ENCODE measurements at regions not wholly inside any gene's neighbourhood (a gene's known extent, or its start where the extent isn't known, plus 50 kb on each side); places are given as distances from the start of the nearest gene placed in this dataset.
A peak's percentile ranks its signal among the peaks of the same experiment; 100 is the strongest.
"Not testable (repeated sequence)": the region's sequence is repeated elsewhere in the genome, so short reads cannot be mapped to it uniquely, and the experiment has no call there.

- peak; percentile 8 for DNase-seq (ENCODE audit: low read depth)
These were observed 501.0 kb upstream of the EDIL3 start for GRCh38 chr5:84885485-84886258.

GRCh38 chr5:84881737-84882136 is 497.1 kb upstream of the EDIL3 start:
- DNase-seq (ENCODE audit: low read depth): no peak

- DNase-seq (ENCODE audit: low read depth): no peak
These were observed 489.5 kb upstream of the EDIL3 start for GRCh38 chr5:84874196-84874595.

GRCh38 chr5:84872768-84873167 is 488.1 kb upstream of the EDIL3 start:
- no peak for DNase-seq (ENCODE audit: low read depth)

GRCh38 chr5:84870369-84870768 is 485.7 kb upstream of the EDIL3 start:
- DNase-seq (ENCODE audit: low read depth): no peak

GRCh38 chr5:84869675-84870074 is 485.0 kb upstream of the EDIL3 start:
- DNase-seq (ENCODE audit: low read depth): no peak

GRCh38 chr5:84863936-84864335 is 479.3 kb upstream of the EDIL3 start:
- DNase-seq (ENCODE audit: low read depth): not testable (repeated sequence)

- no peak for DNase-seq (ENCODE audit: low read depth)
These were observed 478.3 kb upstream of the EDIL3 start for GRCh38 chr5:84863020-84863419.

- DNase-seq (ENCODE audit: low read depth): no peak
These were observed 477.5 kb upstream of the EDIL3 start for GRCh38 chr5:84862132-84862531.

- DNase-seq (ENCODE audit: low read depth): no peak
These were observed 476.6 kb upstream of the EDIL3 start for GRCh38 chr5:84861306-84861705.

GRCh38 chr5:84859056-84859455 is 474.4 kb upstream of the EDIL3 start:
- DNase-seq (ENCODE audit: low read depth): no peak

- no peak for DNase-seq (ENCODE audit: low read depth)
These were observed 447.0 kb upstream of the EDIL3 start for GRCh38 chr5:84831701-84832100.

- DNase-seq (ENCODE audit: low read depth): no peak
These were observed 445.6 kb upstream of the EDIL3 start for GRCh38 chr5:84830265-84830664.

GRCh38 chr5:84825606-84826005 is 440.9 kb upstream of the EDIL3 start:
- DNase-seq (ENCODE audit: low read depth): peak; percentile 25

- no peak for DNase-seq (ENCODE audit: low read depth)
These were observed 437.2 kb upstream of the EDIL3 start for GRCh38 chr5:84821924-84822323.

GRCh38 chr5:84817953-84818352 is 433.3 kb upstream of the EDIL3 start:
- DNase-seq (ENCODE audit: low read depth): no peak

GRCh38 chr5:84816746-84817547 is 432.3 kb upstream of the EDIL3 start:
- DNase-seq (ENCODE audit: low read depth): no peak

- DNase-seq (ENCODE audit: low read depth): no peak
These were observed 431.5 kb upstream of the EDIL3 start for GRCh38 chr5:84816160-84816559.

GRCh38 chr5:84805473-84805872 is 420.8 kb upstream of the EDIL3 start:
- no peak for DNase-seq (ENCODE audit: low read depth)

- no peak for DNase-seq (ENCODE audit: low read depth)
These were observed 411.7 kb upstream of the EDIL3 start for GRCh38 chr5:84796399-84796798.

GRCh38 chr5:84794486-84795035 is 409.9 kb upstream of the EDIL3 start:
- DNase-seq (ENCODE audit: low read depth): no peak

- no peak for DNase-seq (ENCODE audit: low read depth)
These were observed 407.1 kb upstream of the EDIL3 start for GRCh38 chr5:84791730-84792129.

GRCh38 chr5:84791138-84791537 is 406.5 kb upstream of the EDIL3 start:
- DNase-seq (ENCODE audit: low read depth): no peak
